Activated B cell treated with CpG ODN at 0.5 μM for 24 hours (primary cell): ENCODE measurements at regions not wholly inside any gene's neighbourhood (a gene's known extent, or its start where the extent isn't known, plus 50 kb on each side); places are given as distances from the start of the nearest gene placed in this dataset.

Source experiments
- ATAC-seq: fragments of 200-7000 bp; cut with Tn5 transposase; one replicate; pipeline ENCODE4 v1.10.0; 2021; ENCODE audit warnings: low read depth, mild to moderate bottlenecking, moderate library complexity
- CTCF ChIA-PET: fragments of 350-600 bp; sonication (Branson Sonifier 250); formaldehyde crosslinking; loops from one replicate; lab custom pipeline; 2021; ENCODE audit warnings: antibody characterized with exemption; lab: Charles Lee
- POLR2A ChIA-PET: fragments of 350-600 bp; sonication (Branson Sonifier 250); formaldehyde crosslinking; loops from one replicate; lab custom pipeline; 2021; ENCODE audit warnings: antibody characterized with exemption; lab: Charles Lee
- DNase-seq: peaks from one replicate; pipeline ENCODE4 v3.0.0; 2022
- H3K27ac Mint-ChIP-seq: one replicate; pipeline ENCODE4 v1.8.0; 2020; ENCODE audit warnings: mixed read lengths
- H3K27me3 Mint-ChIP-seq: one replicate; pipeline ENCODE4 v1.8.0; 2021; ENCODE audit warnings: mixed read lengths
- H3K36me3 Mint-ChIP-seq: one replicate; pipeline ENCODE4 v1.8.0; 2021; ENCODE audit warnings: low read depth, mixed read lengths
- H3K4me1 Mint-ChIP-seq: one replicate; pipeline ENCODE4 v1.8.0; 2021; ENCODE audit warnings: mixed read lengths
- H3K4me3 Mint-ChIP-seq: one replicate; pipeline ENCODE4 v1.8.0; 2020; ENCODE audit warnings: mild to moderate bottlenecking, mixed read lengths
- H3K9me3 Mint-ChIP-seq: one replicate; pipeline ENCODE4 v1.8.0; 2020; ENCODE audit warnings: mixed read lengths
- intact Hi-C: fragments of 100-400 bp; cut with micrococcal nuclease; formaldehyde crosslinking; loops from one replicate; pipeline ENCODE4 v1.15.1; 2024
- TF ChIP-seq, protein P1 (sequence below): fragments of 200-600 bp; IDR thresholded peaks from one replicate; pipeline ENCODE4 v1.8.0; 2022; ENCODE audit warnings: antibody characterized with exemption, mild to moderate bottlenecking

DNA sequence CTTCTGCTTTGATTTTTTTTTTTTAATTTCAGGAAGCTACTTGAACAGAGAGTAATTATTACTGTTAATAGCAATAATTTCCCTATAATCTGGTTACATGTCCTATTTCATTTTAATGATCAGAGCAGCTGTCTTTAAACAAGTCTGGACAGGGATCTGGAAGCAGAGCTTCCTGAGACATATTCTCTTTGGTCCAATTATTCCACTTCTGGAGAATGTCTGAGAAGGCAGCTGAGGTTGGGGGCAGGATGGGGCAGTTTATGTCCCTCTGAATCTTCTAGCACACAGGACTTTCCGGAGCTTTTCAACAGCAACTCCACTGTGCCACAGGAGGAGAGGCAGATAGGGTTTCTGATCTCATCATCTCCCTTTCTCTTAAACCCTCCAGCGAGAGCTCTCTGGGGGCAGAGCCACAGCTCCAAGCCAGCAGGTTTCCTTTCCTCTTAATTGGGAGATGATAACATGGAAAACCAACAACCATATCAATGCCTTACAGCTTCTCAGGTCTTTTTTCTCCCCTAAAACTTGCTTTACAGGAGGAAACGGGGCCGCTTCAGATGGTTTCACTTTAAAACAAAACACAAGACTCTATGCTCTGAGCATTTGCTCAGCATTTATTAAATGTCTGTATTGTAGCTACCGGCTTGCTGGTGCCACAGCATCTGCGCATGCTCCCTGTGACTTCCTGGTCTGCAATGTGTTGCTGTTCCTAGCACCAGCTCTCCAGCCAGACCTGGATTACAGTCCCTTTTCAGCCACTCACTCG, 425.7 kb upstream of the USP24 start:
- H3K4me3 Mint-ChIP-seq: peak overlapping the region; percentile 68
- no peaks in the 10 kb centered on the region for H3K36me3 Mint-ChIP-seq
- ChIA-PET POLR2A (no interaction called here), CTCF (no interaction called here)
- TF ChIP-seq, protein P1, sequence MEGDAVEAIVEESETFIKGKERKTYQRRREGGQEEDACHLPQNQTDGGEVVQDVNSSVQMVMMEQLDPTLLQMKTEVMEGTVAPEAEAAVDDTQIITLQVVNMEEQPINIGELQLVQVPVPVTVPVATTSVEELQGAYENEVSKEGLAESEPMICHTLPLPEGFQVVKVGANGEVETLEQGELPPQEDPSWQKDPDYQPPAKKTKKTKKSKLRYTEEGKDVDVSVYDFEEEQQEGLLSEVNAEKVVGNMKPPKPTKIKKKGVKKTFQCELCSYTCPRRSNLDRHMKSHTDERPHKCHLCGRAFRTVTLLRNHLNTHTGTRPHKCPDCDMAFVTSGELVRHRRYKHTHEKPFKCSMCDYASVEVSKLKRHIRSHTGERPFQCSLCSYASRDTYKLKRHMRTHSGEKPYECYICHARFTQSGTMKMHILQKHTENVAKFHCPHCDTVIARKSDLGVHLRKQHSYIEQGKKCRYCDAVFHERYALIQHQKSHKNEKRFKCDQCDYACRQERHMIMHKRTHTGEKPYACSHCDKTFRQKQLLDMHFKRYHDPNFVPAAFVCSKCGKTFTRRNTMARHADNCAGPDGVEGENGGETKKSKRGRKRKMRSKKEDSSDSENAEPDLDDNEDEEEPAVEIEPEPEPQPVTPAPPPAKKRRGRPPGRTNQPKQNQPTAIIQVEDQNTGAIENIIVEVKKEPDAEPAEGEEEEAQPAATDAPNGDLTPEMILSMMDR: no peak
- H3K9me3 Mint-ChIP-seq: no peaks in the 10 kb centered on the region
- intact Hi-C loops: no loop called here
- H3K4me1 Mint-ChIP-seq: peaks cover 10% of the 10 kb centered on the region
- no peak for DNase-seq
- H3K27ac Mint-ChIP-seq: no peak overlapping the region
- ATAC-seq: no peak
- peaks cover 5% of the 10 kb centered on the region for H3K27me3 Mint-ChIP-seq

DNA sequence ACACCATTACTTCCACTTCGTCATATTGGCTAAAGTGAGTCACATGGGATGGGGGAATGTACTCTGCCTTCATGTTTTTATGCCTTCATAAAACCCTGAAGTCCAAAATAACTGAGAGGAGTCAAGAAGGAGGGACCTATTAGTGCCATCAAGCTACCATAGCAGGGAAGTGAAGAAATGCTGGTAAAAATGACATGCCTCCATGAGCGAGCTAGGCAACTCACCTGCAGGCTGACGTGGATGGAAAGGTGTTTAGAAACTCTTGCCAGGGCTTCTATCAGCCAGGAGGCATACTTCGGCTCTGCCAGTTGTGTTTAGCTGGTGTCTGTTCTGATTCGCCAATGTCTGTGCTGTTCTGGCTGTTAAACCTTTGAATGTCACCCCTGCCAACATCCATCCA, 424.4 kb upstream of the USP24 start:
- Mint-ChIP-seq H3K9me3 (no peaks in the 10 kb centered on the region), H3K27me3 (peaks cover 9% of the 10 kb centered on the region), H3K27ac (no peak overlapping the region), H3K4me3 (no peak overlapping the region), H3K36me3 (no peaks in the 10 kb centered on the region), H3K4me1 (peaks cover 10% of the 10 kb centered on the region)
- TF ChIP-seq, protein P1: no peak
- ChIA-PET POLR2A (no interaction called here), CTCF (no interaction called here)
- intact Hi-C loops: no loop called here
- ATAC-seq (no peak), DNase-seq (no peak)

DNA sequence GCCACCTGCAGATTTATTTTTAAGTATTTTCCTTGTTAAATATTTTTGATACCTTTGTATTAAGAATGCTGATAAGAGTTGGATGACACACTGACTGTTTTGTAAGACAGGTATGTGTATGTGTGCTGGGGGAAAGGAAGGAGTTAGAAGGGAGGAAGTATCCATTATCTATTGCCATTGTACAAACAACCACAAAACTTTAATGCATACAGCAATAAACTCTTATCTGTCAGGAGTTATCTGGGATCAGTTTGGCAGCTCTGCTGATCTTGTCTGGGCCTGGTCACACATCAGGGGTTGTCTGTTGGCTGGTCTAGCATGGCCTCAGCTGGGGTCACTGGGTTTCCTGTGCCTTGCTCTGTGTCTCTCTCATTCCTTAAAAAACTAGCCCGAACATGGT, 423.9 kb upstream of the USP24 start:
- no peak overlapping the region for H3K27ac Mint-ChIP-seq
- no peaks in the 10 kb centered on the region for H3K36me3 Mint-ChIP-seq
- no peaks in the 10 kb centered on the region for H3K9me3 Mint-ChIP-seq
- H3K27me3 Mint-ChIP-seq: peaks cover 10% of the 10 kb centered on the region
- no peak overlapping the region for H3K4me3 Mint-ChIP-seq
- ChIA-PET POLR2A (no interaction called here), CTCF (no interaction called here)
- TF ChIP-seq, protein P1: no peak
- H3K4me1 Mint-ChIP-seq: peaks cover 10% of the 10 kb centered on the region
- DNase-seq: no peak
- intact Hi-C loops: no loop called here
- ATAC-seq: no peak

DNA sequence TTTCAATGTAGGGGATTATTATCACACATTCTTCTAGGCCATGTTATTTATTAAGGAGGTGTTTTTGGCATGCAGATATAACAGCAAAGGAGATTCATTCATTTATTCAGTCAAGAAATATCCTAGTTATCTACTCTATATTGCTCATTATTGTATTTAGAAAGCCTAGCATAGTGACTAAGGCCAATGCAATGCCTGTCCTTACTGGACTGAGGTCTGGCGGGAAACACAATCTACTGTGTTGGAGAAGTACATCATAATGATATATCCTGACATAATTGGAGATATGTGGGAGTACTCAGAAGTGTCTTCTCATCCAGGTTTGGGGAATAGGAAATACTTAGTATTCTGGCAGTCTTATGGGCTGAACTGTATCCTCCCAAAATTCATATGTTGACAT, 421.5 kb upstream of the USP24 start:
- ATAC-seq (no peak), DNase-seq (no peak)
- Mint-ChIP-seq H3K27ac (no peak overlapping the region), H3K9me3 (no peaks in the 10 kb centered on the region), H3K4me3 (no peak overlapping the region), H3K27me3 (peaks cover 10% of the 10 kb centered on the region), H3K36me3 (no peaks in the 10 kb centered on the region), H3K4me1 (peaks cover 10% of the 10 kb centered on the region)
- CTCF ChIA-PET: no interaction called here
- TF ChIP-seq, protein P1: no peak
- POLR2A ChIA-PET: no interaction called here
- intact Hi-C loops: no loop called here

DNA sequence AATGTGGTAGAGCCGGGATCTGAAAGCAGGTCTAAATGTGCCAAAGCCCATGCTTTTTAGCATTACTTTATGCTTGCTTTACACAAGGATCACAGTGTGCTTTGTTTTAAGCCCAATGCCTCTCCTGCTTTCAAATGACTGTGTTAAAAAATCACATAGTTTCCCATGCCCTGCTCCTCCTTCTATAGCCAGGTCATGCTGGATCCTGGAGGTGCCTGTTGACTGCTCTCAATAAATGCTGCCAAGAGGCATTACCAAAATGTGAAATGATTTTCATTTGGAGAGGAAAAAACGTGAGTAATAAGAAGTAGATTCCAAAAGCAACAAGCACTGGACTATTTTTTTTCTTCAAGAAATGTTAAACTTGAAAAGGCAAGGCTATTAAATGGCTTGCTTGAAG, 420.7 kb upstream of the USP24 start:
- Mint-ChIP-seq H3K4me1 (peaks cover 2% of the 10 kb centered on the region), H3K36me3 (no peaks in the 10 kb centered on the region), H3K27ac (no peak overlapping the region), H3K4me3 (no peak overlapping the region), H3K27me3 (peaks cover 10% of the 10 kb centered on the region), H3K9me3 (no peaks in the 10 kb centered on the region)
- TF ChIP-seq, protein P1: no peak
- intact Hi-C loops: no loop called here
- DNase-seq: no peak
- ATAC-seq: no peak
- ChIA-PET CTCF (no interaction called here), POLR2A (no interaction called here)
